ENCODE measurements at regions not wholly inside any gene's neighbourhood (a gene's known extent, or its start where the extent isn't known, plus 50 kb on each side); places are given as distances from the start of the nearest gene placed in this dataset.
"Not testable (repeated sequence)": the region's sequence is repeated elsewhere in the genome, so short reads cannot be mapped to it uniquely, and the experiment has no call there.

- no peak for DNase-seq
These were observed 126.2 kb upstream of the FNDC3A start for GRCh38 chr13:48849515-48849914.

- no peak for DNase-seq
These were observed 124.0 kb upstream of the FNDC3A start for GRCh38 chr13:48851707-48852106.

- no peak for DNase-seq
These were observed 122.6 kb upstream of the FNDC3A start for GRCh38 chr13:48852911-48853727.

- DNase-seq = no peak
These were observed 122.0 kb upstream of the FNDC3A start for GRCh38 chr13:48853728-48854102.

- DNase-seq = no peak
These were observed 118.1 kb upstream of the FNDC3A start for GRCh38 chr13:48857576-48857975.

GRCh38 chr13:48858122-48858902, 117.4 kb upstream of the FNDC3A start:
- DNase-seq = no peak

- no peak for DNase-seq
These were observed 116.2 kb upstream of the FNDC3A start for GRCh38 chr13:48859272-48860105.

GRCh38 chr13:48860364-48860763, 115.3 kb upstream of the FNDC3A start:
- no peak for DNase-seq

GRCh38 chr13:48862572-48862971, 113.1 kb upstream of the FNDC3A start:
- no peak for DNase-seq

- no peak for DNase-seq
These were observed 111.6 kb upstream of the FNDC3A start for GRCh38 chr13:48864100-48864499.

GRCh38 chr13:48866249-48866648, 109.5 kb upstream of the FNDC3A start:
- DNase-seq = no peak

GRCh38 chr13:48873081-48873480, 102.6 kb upstream of the FNDC3A start:
- DNase-seq = no peak

- no peak for DNase-seq
These were observed 102.1 kb upstream of the FNDC3A start for GRCh38 chr13:48873587-48873986.

- no peak for DNase-seq
These were observed 101.5 kb upstream of the FNDC3A start for GRCh38 chr13:48874165-48874564.

- no peak for DNase-seq
These were observed 100.7 kb upstream of the FNDC3A start for GRCh38 chr13:48875047-48875446.

- no peak for DNase-seq
These were observed 99.4 kb upstream of the FNDC3A start for GRCh38 chr13:48876289-48876688.

- DNase-seq = no peak
These were observed 96.3 kb upstream of the FNDC3A start for GRCh38 chr13:48879432-48879831.

GRCh38 chr13:48879854-48880253, 95.9 kb upstream of the FNDC3A start:
- no peak for DNase-seq

- not testable (repeated sequence) for DNase-seq
These were observed 91.9 kb upstream of the FNDC3A start for GRCh38 chr13:48883786-48884185.

- no peak for DNase-seq
These were observed 90.7 kb upstream of the FNDC3A start for GRCh38 chr13:48885027-48885395.

GRCh38 chr13:48888613-48889012, 87.1 kb upstream of the FNDC3A start:
- no peak for DNase-seq

GRCh38 chr13:48890391-48890790, 85.3 kb upstream of the FNDC3A start:
- DNase-seq = no peak

GRCh38 chr13:48891586-48891985, 84.1 kb upstream of the FNDC3A start:
- DNase-seq = peak in 1 of 2 experiments; percentile 34
